GM18519 (cell line): ENCODE measurements at regions not wholly inside any gene's neighbourhood (a gene's known extent, or its start where the extent isn't known, plus 50 kb on each side); places are given as distances from the start of the nearest gene placed in this dataset.

Experiments
- ATAC-seq: cut with Tn5 transposase; IDR thresholded peaks from one replicate; pipeline ENCODE4 v1.9.1; 2021; ENCODE audit warnings: mild to moderate bottlenecking, moderate library complexity; ENCODE audit not compliant: unreplicated experiment, low FRiP score

DNA sequence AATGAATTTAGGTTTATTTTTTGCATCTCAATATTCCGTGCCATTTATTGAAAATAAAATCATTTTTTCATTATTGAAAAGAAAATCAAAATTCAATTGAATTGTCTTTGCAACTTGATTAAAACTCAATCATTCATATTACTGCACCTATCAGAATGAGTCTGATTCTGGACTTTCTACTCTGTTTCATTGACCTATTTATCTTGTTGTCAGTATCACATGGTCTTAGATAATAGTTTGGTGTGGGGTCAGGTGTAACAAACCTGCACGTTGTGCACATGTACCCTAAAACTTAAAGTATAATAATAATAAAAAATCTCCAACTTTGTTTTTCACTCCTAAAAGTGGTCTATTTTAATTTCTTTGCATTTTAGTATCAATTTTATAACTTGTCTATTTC lies 422.9 kb downstream of the RAD51AP2 start:
- ATAC-seq, result no peak

DNA sequence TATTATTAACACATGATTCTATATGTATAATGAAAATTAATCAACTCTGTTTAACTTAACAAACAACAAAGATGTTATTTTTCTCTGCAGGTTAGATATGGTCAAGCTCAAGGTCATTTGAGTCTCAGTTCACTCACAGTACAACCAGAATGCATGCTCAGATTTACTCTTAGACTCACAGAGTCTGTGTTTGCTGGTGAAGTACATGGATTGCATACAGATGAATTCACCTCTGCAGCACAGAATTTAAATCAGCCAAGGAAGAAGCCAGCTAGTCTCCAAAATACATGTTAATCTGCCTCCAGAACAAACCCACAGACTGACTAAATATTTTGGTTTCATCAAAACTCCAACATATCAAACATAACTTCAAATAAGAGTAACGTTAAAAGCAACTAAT lies 424.5 kb downstream of the RAD51AP2 start:
- no peak for ATAC-seq

DNA sequence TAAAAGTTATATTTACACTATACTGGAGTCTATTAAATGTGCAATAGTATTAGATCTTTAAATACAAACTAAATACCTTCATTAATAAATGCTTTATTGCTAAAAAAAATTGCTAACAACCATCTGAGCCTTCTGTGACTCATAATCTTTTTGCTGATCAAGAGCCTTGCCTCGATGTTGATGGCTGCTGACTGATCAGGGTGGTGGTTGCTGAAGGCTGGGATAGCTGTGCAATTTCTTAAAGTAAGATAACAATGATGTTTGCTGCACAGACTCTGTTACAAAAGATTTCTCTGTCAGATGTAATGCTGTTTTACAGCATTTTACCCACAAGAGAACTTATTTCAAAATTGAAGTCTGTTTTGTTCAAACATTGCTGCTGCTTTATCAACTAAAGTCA lies 421.4 kb upstream of the CYRIA start:
- ATAC-seq, result no peak

- no peak for ATAC-seq
These were observed 420.0 kb upstream of the CYRIA start for GRCh38 chr2:17085546-17086202.

DNA sequence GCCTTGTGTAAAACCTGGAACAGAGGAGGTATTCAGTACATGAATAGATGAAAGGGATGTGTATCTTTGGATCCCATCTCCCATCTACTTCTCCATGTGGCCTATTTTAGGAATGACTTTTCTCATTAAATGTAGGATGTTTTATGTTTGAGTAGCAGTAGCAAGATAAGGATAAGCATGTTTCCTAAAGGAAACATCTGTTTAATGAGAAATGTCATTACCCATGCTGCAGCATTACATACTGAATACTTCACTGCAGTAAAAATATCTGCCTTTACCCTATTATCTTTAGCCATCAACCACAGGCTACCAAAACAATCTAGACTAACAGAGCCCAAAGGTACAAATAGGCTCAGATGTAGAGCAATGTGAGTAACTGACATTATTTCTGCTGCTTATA lies 419.2 kb upstream of the CYRIA start:
- no peak for ATAC-seq

DNA sequence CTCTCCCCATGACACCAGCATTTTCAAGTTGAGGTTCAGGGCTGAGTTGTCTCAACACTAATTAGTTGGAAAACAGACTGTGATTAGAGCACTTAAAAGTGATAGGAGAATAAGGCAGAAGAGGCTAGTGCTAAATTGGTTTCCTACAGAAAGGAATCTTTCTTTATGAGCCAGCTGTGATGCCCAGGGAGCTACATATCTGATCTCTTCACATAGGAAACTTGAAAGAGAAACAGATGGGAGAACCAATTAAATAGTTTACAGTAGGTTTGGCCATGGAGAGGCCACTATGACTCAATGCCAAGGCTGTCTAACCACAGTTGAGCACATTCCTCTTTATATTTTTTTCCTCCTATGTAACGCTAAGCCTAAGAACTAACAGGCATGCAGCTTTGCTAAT lies 418.3 kb upstream of the CYRIA start:
- ATAC-seq, result no peak

DNA sequence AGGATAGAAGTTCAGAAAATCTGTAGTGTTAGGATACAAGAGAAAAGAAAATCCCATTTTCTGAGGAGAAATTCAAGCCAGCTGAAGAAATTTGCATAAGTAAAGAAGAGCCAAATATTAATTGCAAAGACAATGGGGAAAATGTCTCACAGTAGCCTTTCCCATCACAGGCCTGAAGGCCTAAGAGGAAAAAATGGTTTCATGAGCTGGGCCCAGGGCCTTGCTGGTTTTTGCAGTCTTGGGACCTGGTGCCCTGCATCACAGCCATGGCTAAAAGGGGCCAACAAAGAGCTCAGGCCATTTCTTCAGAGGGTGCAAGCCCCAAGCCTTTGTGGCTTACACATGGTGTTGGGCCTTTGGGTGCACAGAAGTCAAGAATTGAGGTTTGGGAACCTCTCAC lies 413.6 kb upstream of the CYRIA start:
- ATAC-seq, result no peak

DNA sequence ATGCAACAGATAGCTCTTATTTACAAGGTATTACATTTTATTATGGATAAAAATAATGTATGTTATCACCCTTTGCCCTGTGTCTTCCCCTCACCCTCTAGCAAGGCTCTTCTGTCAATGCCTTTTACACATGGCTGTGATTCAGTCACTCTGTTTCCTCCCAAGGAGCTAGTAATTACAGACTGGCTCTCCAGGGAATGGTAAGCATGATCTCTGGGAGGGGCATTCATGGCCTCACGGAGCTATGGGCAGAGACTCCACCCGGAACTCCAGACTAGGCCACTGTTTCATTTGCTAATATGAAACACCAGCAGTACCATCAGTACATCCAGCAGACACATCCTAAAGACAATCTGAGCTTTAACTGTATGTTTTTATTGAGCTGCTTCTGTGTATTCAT lies 410.9 kb upstream of the CYRIA start:
- ATAC-seq, result no peak

GRCh38 chr2:17070711-17071110 lies 405.1 kb upstream of the CYRIA start:
- ATAC-seq, result no peak

DNA sequence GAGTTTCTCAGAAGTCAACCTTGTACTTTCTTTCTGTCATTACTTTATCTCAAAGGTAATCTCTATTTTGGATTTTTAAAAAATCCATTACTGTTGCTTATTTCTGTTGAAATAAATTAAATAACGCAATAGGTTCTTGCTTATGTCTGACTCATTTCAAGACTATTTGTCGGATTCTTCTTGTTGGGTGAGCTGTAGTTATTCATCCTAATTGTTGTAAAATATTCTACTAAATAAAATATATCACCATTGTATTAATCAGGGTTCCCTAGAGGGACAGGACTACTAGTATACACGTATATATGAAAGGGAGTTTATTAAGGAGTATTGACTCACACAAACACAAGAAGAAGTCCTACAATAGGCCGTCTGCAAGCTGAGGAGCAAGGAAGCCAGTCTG lies 403.9 kb upstream of the CYRIA start:
- no peak for ATAC-seq

GRCh38 chr2:17068021-17068420 lies 402.4 kb upstream of the CYRIA start:
- no peak for ATAC-seq

GRCh38 chr2:17065536-17065935 lies 399.9 kb upstream of the CYRIA start:
- no peak for ATAC-seq

DNA sequence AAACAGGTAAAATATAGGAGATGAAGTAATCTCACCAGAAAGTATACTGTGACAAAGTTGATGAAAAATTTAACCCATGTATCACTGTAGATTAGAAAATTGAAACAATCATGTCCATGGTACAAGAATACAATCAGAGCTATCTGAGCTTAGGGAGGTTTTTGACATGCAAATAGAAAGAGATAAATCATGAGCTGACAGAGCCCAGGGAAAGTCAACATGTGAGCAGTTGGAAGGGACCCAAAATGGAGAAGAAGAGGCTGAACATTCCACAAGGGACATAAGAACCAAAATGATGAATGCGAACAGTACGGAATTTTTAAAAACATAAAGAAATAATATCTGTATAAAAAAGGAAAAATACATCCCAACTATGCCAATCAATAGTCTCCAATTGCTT lies 395.4 kb upstream of the CYRIA start:
- no peak for ATAC-seq

GRCh38 chr2:17059458-17059857 lies 393.8 kb upstream of the CYRIA start:
- ATAC-seq, result no peak

DNA sequence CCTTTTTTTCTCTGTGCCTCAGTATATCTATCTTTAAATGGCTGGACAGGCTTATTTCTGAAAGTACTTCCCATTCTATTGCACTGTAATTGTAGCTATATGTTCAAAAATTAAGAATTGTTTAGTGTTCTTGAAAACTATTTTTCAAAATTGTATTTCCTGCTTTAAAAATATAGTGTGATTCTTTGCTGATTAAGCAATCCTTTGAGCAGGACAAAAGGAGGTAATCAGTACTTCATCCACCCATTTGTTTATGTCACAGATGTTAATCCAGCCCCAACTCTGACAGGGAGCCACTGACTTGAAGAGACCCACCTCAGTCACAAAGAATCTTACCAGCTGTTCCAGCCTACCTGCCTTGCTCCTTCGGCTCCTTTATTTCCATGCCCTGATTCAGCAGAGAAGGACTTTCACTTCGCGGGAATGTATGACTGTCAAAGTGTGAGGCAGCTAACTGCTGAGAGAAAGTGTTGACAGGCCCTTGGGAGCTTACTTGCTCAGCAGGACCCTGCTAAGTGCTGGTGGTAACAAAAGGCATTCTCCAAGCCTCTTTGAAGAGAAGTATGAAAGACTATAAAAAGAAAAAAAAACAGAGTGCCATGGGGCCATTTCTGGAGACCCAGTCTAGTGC lies 393.3 kb upstream of the CYRIA start:
- ATAC-seq, result no peak

GRCh38 chr2:17057109-17058017 lies 391.7 kb upstream of the CYRIA start:
- ATAC-seq, result no peak

- ATAC-seq, result no peak
These were observed 390.6 kb upstream of the CYRIA start for GRCh38 chr2:17056236-17056635.

DNA sequence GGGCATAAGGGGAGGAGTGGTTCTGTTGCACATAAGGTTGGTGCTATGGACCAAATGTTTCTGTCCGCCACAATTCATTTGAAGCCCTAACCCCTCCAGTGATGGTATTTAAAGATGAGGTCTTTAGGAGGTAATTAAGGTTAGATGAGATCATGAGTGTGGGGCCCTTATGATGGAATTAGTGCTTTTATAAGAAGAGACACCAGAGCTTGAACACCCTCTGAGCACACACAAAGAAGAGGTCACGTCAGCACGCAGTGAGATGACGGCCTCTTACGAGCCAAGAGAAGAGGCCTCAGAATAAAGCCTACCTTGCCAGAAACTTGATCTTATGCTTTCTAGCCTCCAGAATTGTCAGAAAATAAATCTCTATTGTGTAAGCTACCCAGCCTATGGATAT lies 386.4 kb upstream of the CYRIA start:
- ATAC-seq, result no peak

DNA sequence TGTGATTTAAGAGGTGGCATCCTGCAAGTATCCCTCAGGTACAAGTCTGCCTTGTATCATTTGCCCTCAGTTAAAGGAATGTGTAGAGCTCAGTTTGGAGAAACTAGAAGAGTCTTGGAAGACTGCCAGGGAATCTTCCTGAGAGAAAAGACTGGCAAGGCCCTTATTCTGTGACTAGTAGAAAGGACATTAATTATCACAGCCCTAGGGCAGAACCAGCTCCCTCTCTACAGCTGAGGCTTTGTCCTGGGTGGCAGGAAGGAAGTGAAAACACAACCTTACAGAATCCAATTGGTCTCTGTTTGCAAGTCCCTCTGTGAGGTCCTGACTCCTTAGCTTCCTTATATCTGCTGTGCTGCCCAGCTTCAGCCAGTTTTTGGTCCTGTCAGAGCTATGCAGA lies 385.9 kb upstream of the CYRIA start:
- no peak for ATAC-seq

- no peak for ATAC-seq
These were observed 377.5 kb upstream of the CYRIA start for GRCh38 chr2:17043173-17043572.

- no peak for ATAC-seq
These were observed 370.7 kb upstream of the CYRIA start for GRCh38 chr2:17036361-17036760.

GRCh38 chr2:17035010-17035409 lies 369.4 kb upstream of the CYRIA start:
- no peak for ATAC-seq
